ENCODE measurements at regions not wholly inside any gene's neighbourhood (a gene's known extent, or its start where the extent isn't known, plus 50 kb on each side); places are given as distances from the start of the nearest gene placed in this dataset.

GRCh38 chr3:72049300-72049699 is 264.4 kb upstream of the PROK2 start:
- Histone ChIP-seq H2AFZ (ENCODE audit: low read length) (no peak overlapping the region), H3K4me3 (ENCODE audit: low read length) (no peak overlapping the region)
- no peak for DNase-seq

GRCh38 chr3:72048873-72049272 is 263.9 kb upstream of the PROK2 start:
- DNase-seq: no peak
- TF ChIP-seq EZH2phosphoT487 (IDR thresholded peaks at IDR 0.05; ENCODE audit: low read length) (no peak), EZH2 (optimal IDR thresholded peaks at IDR 0.05; ENCODE audit: low read depth, low read length) (no peak), CTCF (IDR thresholded peaks at IDR 0.05; ENCODE audit: low read length) (no peak)

More at GRCh38 chr3:72049300-72049699, 264.4 kb upstream of the PROK2 start:
- Histone ChIP-seq H3K79me2 (ENCODE audit: low read length) (no peaks in the 10 kb centered on the region), H3K4me2 (ENCODE audit: low read depth, low read length) (no peak overlapping the region), H3K9me3 (replicated peaks; ENCODE audit: insufficient read depth, low read length) (no peaks in the 10 kb centered on the region), H4K20me1 (ENCODE audit: insufficient read depth, low read length) (no peaks in the 10 kb centered on the region), H3K9me2 (replicated peaks; ENCODE audit: insufficient read depth, low read length) (no peaks in the 10 kb centered on the region), H3K36me3 (replicated peaks; ENCODE audit: insufficient read depth, low read length) (no peaks in the 10 kb centered on the region), H3F3A (ENCODE audit: insufficient read depth, low read length) (no peaks in the 10 kb centered on the region), H3K27ac (ENCODE audit: low read length) (no peak overlapping the region), H3K4me1 (ENCODE audit: low read length) (no peaks in the 10 kb centered on the region), H3K27me3 (replicated peaks; ENCODE audit: insufficient read depth, low read length) (no peaks in the 10 kb centered on the region), H3K9ac (ENCODE audit: low read length) (no peak overlapping the region)
- TF ChIP-seq EZH2 (optimal IDR thresholded peaks at IDR 0.05; ENCODE audit: low read depth, low read length): no peak
- no peak for TF ChIP-seq EZH2phosphoT487 (IDR thresholded peaks at IDR 0.05; ENCODE audit: low read length)
- no peak for TF ChIP-seq CTCF (IDR thresholded peaks at IDR 0.05; ENCODE audit: low read length)

GRCh38 chr3:72047221-72047871 is 262.4 kb upstream of the PROK2 start:
- no peaks in the 10 kb centered on the region for H3F3A ChIP-seq (ENCODE audit: insufficient read depth, low read length)
- no peak for TF ChIP-seq EZH2 (optimal IDR thresholded peaks at IDR 0.05; ENCODE audit: low read depth, low read length)
- TF ChIP-seq EZH2phosphoT487 (IDR thresholded peaks at IDR 0.05; ENCODE audit: low read length): no peak
- no peak for TF ChIP-seq CTCF (IDR thresholded peaks at IDR 0.05; ENCODE audit: low read length)
- no peaks in the 10 kb centered on the region for H3K9me2 ChIP-seq (replicated peaks; ENCODE audit: insufficient read depth, low read length)
- no peaks in the 10 kb centered on the region for H4K20me1 ChIP-seq (ENCODE audit: insufficient read depth, low read length)
- no peak overlapping the region for H2AFZ ChIP-seq (ENCODE audit: low read length)
- no peak overlapping the region for H3K27ac ChIP-seq (ENCODE audit: low read length)
- H3K4me1 ChIP-seq (ENCODE audit: low read length): no peaks in the 10 kb centered on the region
- H3K79me2 ChIP-seq (ENCODE audit: low read length): no peaks in the 10 kb centered on the region
- no peak overlapping the region for H3K9ac ChIP-seq (ENCODE audit: low read length)
- H3K36me3 ChIP-seq (replicated peaks; ENCODE audit: insufficient read depth, low read length): no peaks in the 10 kb centered on the region
- DNase-seq: no peak
- no peaks in the 10 kb centered on the region for H3K27me3 ChIP-seq (replicated peaks; ENCODE audit: insufficient read depth, low read length)
- no peak overlapping the region for H3K4me2 ChIP-seq (ENCODE audit: low read depth, low read length)
- H3K9me3 ChIP-seq (replicated peaks; ENCODE audit: insufficient read depth, low read length): no peaks in the 10 kb centered on the region
- H3K4me3 ChIP-seq (ENCODE audit: low read length): no peak overlapping the region

More at GRCh38 chr3:72048873-72049272, 263.9 kb upstream of the PROK2 start:
- Histone ChIP-seq H3K9me2 (replicated peaks; ENCODE audit: insufficient read depth, low read length) (no peaks in the 10 kb centered on the region), H3F3A (ENCODE audit: insufficient read depth, low read length) (no peaks in the 10 kb centered on the region), H4K20me1 (ENCODE audit: insufficient read depth, low read length) (no peaks in the 10 kb centered on the region), H3K4me2 (ENCODE audit: low read depth, low read length) (no peak overlapping the region), H3K27me3 (replicated peaks; ENCODE audit: insufficient read depth, low read length) (no peaks in the 10 kb centered on the region), H3K9me3 (replicated peaks; ENCODE audit: insufficient read depth, low read length) (no peaks in the 10 kb centered on the region), H3K79me2 (ENCODE audit: low read length) (no peaks in the 10 kb centered on the region), H3K4me3 (ENCODE audit: low read length) (no peak overlapping the region), H3K4me1 (ENCODE audit: low read length) (no peaks in the 10 kb centered on the region), H3K9ac (ENCODE audit: low read length) (no peak overlapping the region), H3K36me3 (replicated peaks; ENCODE audit: insufficient read depth, low read length) (no peaks in the 10 kb centered on the region), H2AFZ (ENCODE audit: low read length) (no peak overlapping the region), H3K27ac (ENCODE audit: low read length) (no peak overlapping the region)
